ENCODE measurements at regions not wholly inside any gene's neighbourhood (a gene's known extent, or its start where the extent isn't known, plus 50 kb on each side); places are given as distances from the start of the nearest gene placed in this dataset.

- no peak for TF ChIP-seq CTCF (IDR thresholded peaks at IDR 0.05; ENCODE audit: poor library complexity)
- no peak for TF ChIP-seq EZH2 (IDR thresholded peaks at IDR 0.05; ENCODE audit: borderline replicate concordance)
These were observed 253.4 kb upstream of the ANKH start for GRCh38 chr5:15124871-15125568.
